ENCODE measurements at regions not wholly inside any gene's neighbourhood (a gene's known extent, or its start where the extent isn't known, plus 50 kb on each side); places are given as distances from the start of the nearest gene placed in this dataset.
A peak's percentile ranks its signal among the peaks of the same experiment; 100 is the strongest.

- no peak for DNase-seq
Measured at GRCh38 chr12:14156606-14157005, 175.2 kb upstream of the GRIN2B start.

GRCh38 chr12:14157088-14157747 is 175.8 kb upstream of the GRIN2B start:
- DNase-seq: no peak

- no peak for DNase-seq
Measured at GRCh38 chr12:14164266-14164665, 182.9 kb upstream of the GRIN2B start.

GRCh38 chr12:14167005-14167628 is 185.7 kb upstream of the GRIN2B start:
- peak; percentile 51 for DNase-seq

GRCh38 chr12:14169281-14169680 is 187.9 kb upstream of the GRIN2B start:
- DNase-seq: no peak

- DNase-seq: no peak
Measured at GRCh38 chr12:14171106-14171505, 189.7 kb upstream of the GRIN2B start.

GRCh38 chr12:14175206-14175605 is 190.3 kb upstream of the ATF7IP start:
- no peak for DNase-seq

- DNase-seq: peak; percentile 21
Measured at GRCh38 chr12:14185427-14186192, 179.9 kb upstream of the ATF7IP start.

GRCh38 chr12:14186193-14186502 is 179.3 kb upstream of the ATF7IP start:
- DNase-seq: no peak

- DNase-seq: no peak
Measured at GRCh38 chr12:14187002-14187401, 178.5 kb upstream of the ATF7IP start.

- no peak for DNase-seq
Measured at GRCh38 chr12:14187966-14188365, 177.5 kb upstream of the ATF7IP start.

GRCh38 chr12:14188744-14189143 is 176.7 kb upstream of the ATF7IP start:
- no peak for DNase-seq

GRCh38 chr12:14190694-14191093 is 174.8 kb upstream of the ATF7IP start:
- no peak for DNase-seq

- no peak for DNase-seq
Measured at GRCh38 chr12:14191612-14192011, 173.9 kb upstream of the ATF7IP start.

GRCh38 chr12:14193639-14194038 is 171.8 kb upstream of the ATF7IP start:
- no peak for DNase-seq

GRCh38 chr12:14194572-14194971 is 170.9 kb upstream of the ATF7IP start:
- no peak for DNase-seq

- no peak for DNase-seq
Measured at GRCh38 chr12:14199455-14200198, 165.9 kb upstream of the ATF7IP start.

GRCh38 chr12:14200598-14200997 is 164.9 kb upstream of the ATF7IP start:
- no peak for DNase-seq

GRCh38 chr12:14201291-14201690 is 164.2 kb upstream of the ATF7IP start:
- no peak for DNase-seq

GRCh38 chr12:14207905-14208551 is 157.5 kb upstream of the ATF7IP start:
- DNase-seq: no peak

GRCh38 chr12:14211947-14212387 is 153.5 kb upstream of the ATF7IP start:
- no peak for DNase-seq

GRCh38 chr12:14213542-14213941 is 151.9 kb upstream of the ATF7IP start:
- no peak for DNase-seq

- DNase-seq: no peak
Measured at GRCh38 chr12:14214495-14214894, 151.0 kb upstream of the ATF7IP start.

Measured in activated CD4-positive, alpha-beta T cell treated with anti-CD3 and anti-CD28 coated beads, Interleukin-2, amount 50 U/mL, for 16 hours (primary cell).